ENCODE measurements at regions not wholly inside any gene's neighbourhood (a gene's known extent, or its start where the extent isn't known, plus 50 kb on each side); places are given as distances from the start of the nearest gene placed in this dataset.

DNA sequence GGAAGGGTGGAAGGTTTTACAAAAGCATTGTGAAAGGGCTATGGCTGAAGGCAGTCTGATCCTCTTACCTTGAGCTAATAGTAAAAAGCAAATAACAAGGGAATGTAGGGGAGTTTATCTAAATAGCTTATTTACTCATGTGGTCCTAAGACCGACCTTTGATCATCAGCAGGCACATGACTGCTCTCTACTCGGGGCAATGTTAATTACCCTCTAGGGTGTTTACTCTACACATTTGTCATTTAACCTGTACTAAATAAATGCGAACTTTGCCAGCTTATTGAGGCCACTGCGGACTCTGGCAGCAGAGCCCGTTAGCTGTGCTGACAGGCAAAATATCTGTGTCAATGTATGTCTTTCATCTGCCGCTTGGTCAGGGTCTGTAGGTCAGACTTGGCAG is 768.3 kb upstream of the ATXN7L3B start:
- TF ChIP-seq, protein P1, sequence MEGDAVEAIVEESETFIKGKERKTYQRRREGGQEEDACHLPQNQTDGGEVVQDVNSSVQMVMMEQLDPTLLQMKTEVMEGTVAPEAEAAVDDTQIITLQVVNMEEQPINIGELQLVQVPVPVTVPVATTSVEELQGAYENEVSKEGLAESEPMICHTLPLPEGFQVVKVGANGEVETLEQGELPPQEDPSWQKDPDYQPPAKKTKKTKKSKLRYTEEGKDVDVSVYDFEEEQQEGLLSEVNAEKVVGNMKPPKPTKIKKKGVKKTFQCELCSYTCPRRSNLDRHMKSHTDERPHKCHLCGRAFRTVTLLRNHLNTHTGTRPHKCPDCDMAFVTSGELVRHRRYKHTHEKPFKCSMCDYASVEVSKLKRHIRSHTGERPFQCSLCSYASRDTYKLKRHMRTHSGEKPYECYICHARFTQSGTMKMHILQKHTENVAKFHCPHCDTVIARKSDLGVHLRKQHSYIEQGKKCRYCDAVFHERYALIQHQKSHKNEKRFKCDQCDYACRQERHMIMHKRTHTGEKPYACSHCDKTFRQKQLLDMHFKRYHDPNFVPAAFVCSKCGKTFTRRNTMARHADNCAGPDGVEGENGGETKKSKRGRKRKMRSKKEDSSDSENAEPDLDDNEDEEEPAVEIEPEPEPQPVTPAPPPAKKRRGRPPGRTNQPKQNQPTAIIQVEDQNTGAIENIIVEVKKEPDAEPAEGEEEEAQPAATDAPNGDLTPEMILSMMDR (conservative IDR thresholded peaks at IDR 0.05; ENCODE audit: low read length), result no peak
- no peak for TF ChIP-seq EZH2phosphoT487 (IDR thresholded peaks at IDR 0.05; ENCODE audit: borderline replicate concordance)
- H3K27me3 ChIP-seq (ENCODE audit: insufficient read depth, low read length, poor library complexity, severe bottlenecking), result no peaks in the 10 kb centered on the region
- H3K9me3 ChIP-seq (ENCODE audit: insufficient read depth, low read depth, low read length), result no peaks in the 10 kb centered on the region
- H3K36me3 ChIP-seq (ENCODE audit: insufficient read depth, low read length), result no peaks in the 10 kb centered on the region
- H3F3A ChIP-seq (ENCODE audit: low read depth), result no peaks in the 10 kb centered on the region
- H3K4me3 ChIP-seq (ENCODE audit: low read length, poor library complexity, severe bottlenecking), result no peak overlapping the region
- no peaks in the 10 kb centered on the region for H3K9me2 ChIP-seq (replicated peaks; ENCODE audit: low read depth, low read length)
- H3K4me1 ChIP-seq (ENCODE audit: insufficient read depth, low read length, poor library complexity, severe bottlenecking), result no peaks in the 10 kb centered on the region
- no peak overlapping the region for H3K9ac ChIP-seq (ENCODE audit: low read depth, low read length, poor library complexity, severe bottlenecking)
- no peak overlapping the region for H2AFZ ChIP-seq (ENCODE audit: low read length)
- no peaks in the 10 kb centered on the region for H3K79me2 ChIP-seq (ENCODE audit: insufficient read depth, low read length)
- no peaks in the 10 kb centered on the region for H4K20me1 ChIP-seq (ENCODE audit: insufficient read depth, low read length, poor library complexity, severe bottlenecking)
- no peak overlapping the region for H3K4me2 ChIP-seq (ENCODE audit: low read depth, low read length, poor library complexity, severe bottlenecking)

DNA sequence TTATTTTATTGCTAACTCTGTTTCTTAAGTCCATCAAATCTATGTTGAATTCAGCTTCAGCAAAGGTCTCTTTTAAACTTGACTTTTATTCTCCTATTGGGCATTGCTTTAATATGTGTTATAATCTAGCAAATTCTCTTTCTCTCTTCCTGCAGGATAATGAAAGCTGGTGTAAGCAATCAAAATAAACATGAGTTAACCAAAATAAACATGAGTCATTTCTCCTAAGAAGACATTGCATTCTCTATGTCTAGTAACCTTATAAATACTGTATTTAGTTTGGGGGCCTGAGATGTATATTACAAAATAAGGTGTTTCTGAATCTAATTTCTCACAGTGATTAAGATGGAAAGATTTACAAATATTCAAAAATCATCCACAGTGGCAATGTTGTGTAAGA is 739.1 kb upstream of the ATXN7L3B start:
- Histone ChIP-seq H3K4me3 (ENCODE audit: low read length, poor library complexity, severe bottlenecking) (no peak overlapping the region), H2AFZ (ENCODE audit: low read length) (no peak overlapping the region), H3K9me3 (ENCODE audit: insufficient read depth, low read depth, low read length) (peaks cover 3% of the 10 kb centered on the region; the same call in 1 of the 2 replicates), H3K27me3 (ENCODE audit: insufficient read depth, low read length, poor library complexity, severe bottlenecking) (no peaks in the 10 kb centered on the region), H3K79me2 (ENCODE audit: insufficient read depth, low read length) (no peaks in the 10 kb centered on the region), H3K4me1 (ENCODE audit: insufficient read depth, low read length, poor library complexity, severe bottlenecking) (no peaks in the 10 kb centered on the region), H3K9ac (ENCODE audit: low read depth, low read length, poor library complexity, severe bottlenecking) (no peak overlapping the region), H3K36me3 (ENCODE audit: insufficient read depth, low read length) (no peaks in the 10 kb centered on the region), H3K4me2 (ENCODE audit: low read depth, low read length, poor library complexity, severe bottlenecking) (no peak overlapping the region), H3K9me2 (replicated peaks; ENCODE audit: low read depth, low read length) (no peaks in the 10 kb centered on the region), H4K20me1 (ENCODE audit: insufficient read depth, low read length, poor library complexity, severe bottlenecking) (no peaks in the 10 kb centered on the region), H3F3A (ENCODE audit: low read depth) (no peaks in the 10 kb centered on the region)
- TF ChIP-seq EZH2phosphoT487 (IDR thresholded peaks at IDR 0.05; ENCODE audit: borderline replicate concordance), result no peak
- TF ChIP-seq, protein P1 (conservative IDR thresholded peaks at IDR 0.05; ENCODE audit: low read length), result no peak

DNA sequence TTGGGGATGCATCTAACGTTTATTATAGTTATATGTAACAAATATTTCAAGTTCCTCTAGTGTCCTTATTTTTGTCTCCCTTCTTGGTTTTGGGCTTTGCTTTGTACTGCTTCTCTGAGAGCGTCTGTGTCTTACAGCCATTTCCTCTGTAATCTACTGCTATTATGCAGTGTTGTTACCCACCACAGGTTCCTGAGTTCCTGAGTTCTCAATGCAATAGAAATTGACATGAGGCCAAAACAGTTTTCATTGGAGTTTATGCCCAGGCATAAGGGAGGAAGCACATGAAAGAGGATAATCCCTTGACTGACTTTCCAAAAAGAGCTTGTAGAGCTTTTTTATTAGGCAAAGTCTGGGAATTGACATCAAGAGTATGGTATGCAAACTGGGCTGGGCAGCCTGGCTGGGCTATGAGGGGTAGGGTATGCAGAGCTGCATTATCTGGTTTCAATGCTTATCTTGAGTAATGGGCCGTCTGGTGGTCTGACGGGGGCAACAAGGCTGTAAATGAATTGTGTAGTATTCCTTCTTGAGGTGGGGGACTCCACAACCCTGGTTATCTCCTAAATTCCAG is 722.5 kb upstream of the ATXN7L3B start:
- H2AFZ ChIP-seq (ENCODE audit: low read length), result no peak overlapping the region
- no peaks in the 10 kb centered on the region for H3K9me2 ChIP-seq (replicated peaks; ENCODE audit: low read depth, low read length)
- no peak overlapping the region for H3K4me2 ChIP-seq (ENCODE audit: low read depth, low read length, poor library complexity, severe bottlenecking)
- H3F3A ChIP-seq (ENCODE audit: low read depth), result no peaks in the 10 kb centered on the region
- H3K9me3 ChIP-seq (ENCODE audit: insufficient read depth, low read depth, low read length), result no peaks in the 10 kb centered on the region
- H3K4me3 ChIP-seq (ENCODE audit: low read length, poor library complexity, severe bottlenecking), result no peak overlapping the region
- H4K20me1 ChIP-seq (ENCODE audit: insufficient read depth, low read length, poor library complexity, severe bottlenecking), result no peaks in the 10 kb centered on the region
- no peaks in the 10 kb centered on the region for H3K79me2 ChIP-seq (ENCODE audit: insufficient read depth, low read length)
- no peaks in the 10 kb centered on the region for H3K36me3 ChIP-seq (ENCODE audit: insufficient read depth, low read length)
- H3K27me3 ChIP-seq (ENCODE audit: insufficient read depth, low read length, poor library complexity, severe bottlenecking), result no peaks in the 10 kb centered on the region
- H3K4me1 ChIP-seq (ENCODE audit: insufficient read depth, low read length, poor library complexity, severe bottlenecking), result no peaks in the 10 kb centered on the region
- TF ChIP-seq, protein P1 (conservative IDR thresholded peaks at IDR 0.05; ENCODE audit: low read length), result no peak
- TF ChIP-seq EZH2phosphoT487 (IDR thresholded peaks at IDR 0.05; ENCODE audit: borderline replicate concordance), result no peak
- no peak overlapping the region for H3K9ac ChIP-seq (ENCODE audit: low read depth, low read length, poor library complexity, severe bottlenecking)

Data from Loucy (cell line).